ENCODE measurements at regions not wholly inside any gene's neighbourhood (a gene's known extent, or its start where the extent isn't known, plus 50 kb on each side); places are given as distances from the start of the nearest gene placed in this dataset.

DNA sequence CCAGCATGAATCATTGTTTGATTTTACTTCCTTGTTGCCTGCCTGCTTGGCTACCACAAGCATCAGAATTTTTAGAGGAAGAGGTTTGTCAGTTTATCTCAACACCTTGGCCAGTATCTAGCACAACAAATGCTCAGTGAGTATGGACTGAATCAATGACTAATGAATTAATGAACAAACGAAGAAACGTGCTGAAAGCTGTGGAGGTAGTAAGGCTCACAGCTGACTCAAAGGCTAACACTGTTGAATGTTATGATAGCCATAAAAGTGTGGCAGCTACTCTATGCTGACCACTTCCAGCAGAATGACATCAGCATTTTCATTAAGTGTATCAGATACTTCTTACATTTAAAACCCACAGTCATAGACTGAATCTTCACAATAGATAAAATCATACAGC lies 543.4 kb downstream of the IRS1 start:
- TF ChIP-seq, protein P1, sequence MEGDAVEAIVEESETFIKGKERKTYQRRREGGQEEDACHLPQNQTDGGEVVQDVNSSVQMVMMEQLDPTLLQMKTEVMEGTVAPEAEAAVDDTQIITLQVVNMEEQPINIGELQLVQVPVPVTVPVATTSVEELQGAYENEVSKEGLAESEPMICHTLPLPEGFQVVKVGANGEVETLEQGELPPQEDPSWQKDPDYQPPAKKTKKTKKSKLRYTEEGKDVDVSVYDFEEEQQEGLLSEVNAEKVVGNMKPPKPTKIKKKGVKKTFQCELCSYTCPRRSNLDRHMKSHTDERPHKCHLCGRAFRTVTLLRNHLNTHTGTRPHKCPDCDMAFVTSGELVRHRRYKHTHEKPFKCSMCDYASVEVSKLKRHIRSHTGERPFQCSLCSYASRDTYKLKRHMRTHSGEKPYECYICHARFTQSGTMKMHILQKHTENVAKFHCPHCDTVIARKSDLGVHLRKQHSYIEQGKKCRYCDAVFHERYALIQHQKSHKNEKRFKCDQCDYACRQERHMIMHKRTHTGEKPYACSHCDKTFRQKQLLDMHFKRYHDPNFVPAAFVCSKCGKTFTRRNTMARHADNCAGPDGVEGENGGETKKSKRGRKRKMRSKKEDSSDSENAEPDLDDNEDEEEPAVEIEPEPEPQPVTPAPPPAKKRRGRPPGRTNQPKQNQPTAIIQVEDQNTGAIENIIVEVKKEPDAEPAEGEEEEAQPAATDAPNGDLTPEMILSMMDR (IDR thresholded peaks at IDR 0.05; ENCODE audit: insufficient read depth, low read length): no peak
- TF ChIP-seq GABPA (IDR thresholded peaks at IDR 0.05; ENCODE audit: low read depth) (no peak), POLR2AphosphoS5 (IDR thresholded peaks at IDR 0.05; ENCODE audit: low read depth) (no peak), SPI1 (IDR thresholded peaks at IDR 0.05; ENCODE audit: borderline replicate concordance, low read depth) (no peak)
- TF ChIP-seq, protein P2, sequence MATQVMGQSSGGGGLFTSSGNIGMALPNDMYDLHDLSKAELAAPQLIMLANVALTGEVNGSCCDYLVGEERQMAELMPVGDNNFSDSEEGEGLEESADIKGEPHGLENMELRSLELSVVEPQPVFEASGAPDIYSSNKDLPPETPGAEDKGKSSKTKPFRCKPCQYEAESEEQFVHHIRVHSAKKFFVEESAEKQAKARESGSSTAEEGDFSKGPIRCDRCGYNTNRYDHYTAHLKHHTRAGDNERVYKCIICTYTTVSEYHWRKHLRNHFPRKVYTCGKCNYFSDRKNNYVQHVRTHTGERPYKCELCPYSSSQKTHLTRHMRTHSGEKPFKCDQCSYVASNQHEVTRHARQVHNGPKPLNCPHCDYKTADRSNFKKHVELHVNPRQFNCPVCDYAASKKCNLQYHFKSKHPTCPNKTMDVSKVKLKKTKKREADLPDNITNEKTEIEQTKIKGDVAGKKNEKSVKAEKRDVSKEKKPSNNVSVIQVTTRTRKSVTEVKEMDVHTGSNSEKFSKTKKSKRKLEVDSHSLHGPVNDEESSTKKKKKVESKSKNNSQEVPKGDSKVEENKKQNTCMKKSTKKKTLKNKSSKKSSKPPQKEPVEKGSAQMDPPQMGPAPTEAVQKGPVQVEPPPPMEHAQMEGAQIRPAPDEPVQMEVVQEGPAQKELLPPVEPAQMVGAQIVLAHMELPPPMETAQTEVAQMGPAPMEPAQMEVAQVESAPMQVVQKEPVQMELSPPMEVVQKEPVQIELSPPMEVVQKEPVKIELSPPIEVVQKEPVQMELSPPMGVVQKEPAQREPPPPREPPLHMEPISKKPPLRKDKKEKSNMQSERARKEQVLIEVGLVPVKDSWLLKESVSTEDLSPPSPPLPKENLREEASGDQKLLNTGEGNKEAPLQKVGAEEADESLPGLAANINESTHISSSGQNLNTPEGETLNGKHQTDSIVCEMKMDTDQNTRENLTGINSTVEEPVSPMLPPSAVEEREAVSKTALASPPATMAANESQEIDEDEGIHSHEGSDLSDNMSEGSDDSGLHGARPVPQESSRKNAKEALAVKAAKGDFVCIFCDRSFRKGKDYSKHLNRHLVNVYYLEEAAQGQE (IDR thresholded peaks at IDR 0.05; ENCODE audit: insufficient replicate concordance, low read depth): no peak
